ENCODE measurements at regions not wholly inside any gene's neighbourhood (a gene's known extent, or its start where the extent isn't known, plus 50 kb on each side); places are given as distances from the start of the nearest gene placed in this dataset.

DNA sequence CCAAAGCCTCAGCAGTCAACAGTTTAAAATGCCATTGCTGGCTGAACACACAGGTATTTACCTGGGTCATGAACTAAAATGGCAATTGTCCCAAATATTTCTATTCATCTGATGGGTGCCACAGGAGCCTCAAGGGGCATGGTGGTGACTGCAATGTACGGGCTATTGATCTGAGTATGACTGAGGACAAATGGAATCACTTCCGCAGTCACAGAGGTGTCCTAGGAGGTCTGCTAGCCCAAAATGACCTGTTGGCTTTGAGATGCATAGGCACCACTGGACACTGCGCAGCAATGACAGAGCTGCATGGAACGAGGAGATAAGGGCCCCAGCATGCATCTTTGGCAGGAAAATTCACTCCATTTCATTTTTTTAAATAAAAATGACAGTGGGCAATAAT lies 474.1 kb upstream of the SOX5 start:
- H3K36me3 ChIP-seq (ENCODE audit: control insufficient read depth, low read depth, low read length), result no peaks in the 10 kb centered on the region
- H3K27me3 ChIP-seq (ENCODE audit: control insufficient read depth, insufficient read depth, low read length), result no peaks in the 10 kb centered on the region
- no peaks in the 10 kb centered on the region for H3K9me3 ChIP-seq (ENCODE audit: control insufficient read depth, low read depth, low read length)
- H3K4me1 ChIP-seq (ENCODE audit: control insufficient read depth, low read depth, low read length), result no peaks in the 10 kb centered on the region
- H3K9ac ChIP-seq (ENCODE audit: low read length), result no peak overlapping the region
- no peak overlapping the region for H3K27ac ChIP-seq (ENCODE audit: low read length)
- H3K4me3 ChIP-seq (ENCODE audit: low read length), result no peak overlapping the region

DNA sequence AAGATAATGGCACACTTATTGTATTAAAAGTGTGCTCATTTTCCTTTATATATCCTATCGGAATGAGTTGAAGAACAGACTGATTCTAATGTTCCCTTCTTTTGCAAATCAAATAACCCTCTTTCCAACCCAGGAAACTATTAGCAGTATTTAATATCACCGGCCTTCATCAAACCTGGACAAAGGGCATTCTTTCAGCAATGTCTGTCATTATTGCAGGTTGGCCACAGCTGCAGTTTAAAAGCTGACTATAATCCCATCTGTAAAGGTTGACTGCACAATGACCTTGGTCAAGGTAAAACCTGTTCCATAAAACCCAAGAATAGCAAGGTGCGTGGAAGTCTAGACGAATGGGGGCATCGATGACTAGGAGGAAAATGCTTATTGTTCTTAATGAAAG lies 472.3 kb upstream of the SOX5 start:
- H3K36me3 ChIP-seq (ENCODE audit: control insufficient read depth, low read depth, low read length), result no peaks in the 10 kb centered on the region
- H3K4me1 ChIP-seq (ENCODE audit: control insufficient read depth, low read depth, low read length), result no peaks in the 10 kb centered on the region
- no peaks in the 10 kb centered on the region for H3K9me3 ChIP-seq (ENCODE audit: control insufficient read depth, low read depth, low read length)
- no peak overlapping the region for H3K4me3 ChIP-seq (ENCODE audit: low read length)
- H3K27ac ChIP-seq (ENCODE audit: low read length), result no peak overlapping the region
- no peaks in the 10 kb centered on the region for H3K27me3 ChIP-seq (ENCODE audit: control insufficient read depth, insufficient read depth, low read length)
- H3K9ac ChIP-seq (ENCODE audit: low read length), result no peak overlapping the region

DNA sequence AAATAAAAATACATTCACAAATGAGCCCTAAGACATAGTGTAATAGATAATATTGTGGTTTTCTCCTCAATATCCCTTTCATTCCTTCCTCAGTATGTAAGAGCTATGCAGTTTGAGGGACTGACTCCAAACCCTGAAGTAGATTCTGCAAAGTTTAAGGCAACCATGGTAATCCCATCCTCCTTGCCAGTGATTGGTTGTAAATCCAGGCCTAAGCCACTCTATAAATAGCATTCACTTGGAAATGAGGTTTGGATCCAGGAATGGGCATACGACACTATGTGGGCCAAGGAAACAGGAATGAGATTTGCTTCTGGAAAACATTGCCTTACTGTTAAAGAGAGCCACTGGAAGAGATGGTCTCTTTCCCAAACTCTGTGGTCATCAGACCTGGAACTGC lies 468.7 kb upstream of the SOX5 start:
- H3K27me3 ChIP-seq (ENCODE audit: control insufficient read depth, insufficient read depth, low read length), result no peaks in the 10 kb centered on the region
- H3K36me3 ChIP-seq (ENCODE audit: control insufficient read depth, low read depth, low read length), result no peaks in the 10 kb centered on the region
- no peak overlapping the region for H3K27ac ChIP-seq (ENCODE audit: low read length)
- H3K4me3 ChIP-seq (ENCODE audit: low read length), result no peak overlapping the region
- H3K9ac ChIP-seq (ENCODE audit: low read length), result no peak overlapping the region
- H3K9me3 ChIP-seq (ENCODE audit: control insufficient read depth, low read depth, low read length), result no peaks in the 10 kb centered on the region
- H3K4me1 ChIP-seq (ENCODE audit: control insufficient read depth, low read depth, low read length), result peaks cover 8% of the 10 kb centered on the region

GRCh38 chr12:24416423-24417109 lies 467.1 kb upstream of the SOX5 start:
- no peaks in the 10 kb centered on the region for H3K36me3 ChIP-seq (ENCODE audit: control insufficient read depth, low read depth, low read length)
- no peaks in the 10 kb centered on the region for H3K9me3 ChIP-seq (ENCODE audit: control insufficient read depth, low read depth, low read length)
- H3K9ac ChIP-seq (ENCODE audit: low read length), result no peak overlapping the region
- no peaks in the 10 kb centered on the region for H3K27me3 ChIP-seq (ENCODE audit: control insufficient read depth, insufficient read depth, low read length)
- H3K27ac ChIP-seq (ENCODE audit: low read length), result no peak overlapping the region
- no peak overlapping the region for H3K4me3 ChIP-seq (ENCODE audit: low read length)
- H3K4me1 ChIP-seq (ENCODE audit: control insufficient read depth, low read depth, low read length), result peaks cover 8% of the 10 kb centered on the region

DNA sequence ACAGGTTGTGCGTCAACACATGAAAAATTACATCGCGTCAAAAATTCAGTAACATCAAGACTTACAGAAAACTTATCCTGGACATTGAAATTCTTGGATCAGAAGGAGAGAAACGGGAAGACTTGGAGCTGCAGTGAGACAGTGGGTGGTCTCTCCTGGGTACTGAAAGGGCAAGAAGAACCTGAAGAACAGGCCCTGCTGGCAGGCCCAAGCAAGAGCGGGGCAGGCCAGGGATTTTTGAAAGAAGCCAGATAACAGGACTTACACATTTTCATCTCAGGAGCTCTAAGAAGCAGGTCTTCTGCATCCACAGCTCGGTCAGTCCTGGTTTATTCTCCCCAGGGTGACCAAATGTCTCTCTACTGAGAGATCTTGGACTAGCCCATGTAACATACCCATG lies 466.5 kb upstream of the SOX5 start:
- no peaks in the 10 kb centered on the region for H3K36me3 ChIP-seq (ENCODE audit: control insufficient read depth, low read depth, low read length)
- peaks cover 8% of the 10 kb centered on the region for H3K4me1 ChIP-seq (ENCODE audit: control insufficient read depth, low read depth, low read length)
- no peaks in the 10 kb centered on the region for H3K9me3 ChIP-seq (ENCODE audit: control insufficient read depth, low read depth, low read length)
- H3K4me3 ChIP-seq (ENCODE audit: low read length), result no peak overlapping the region
- no peak overlapping the region for H3K27ac ChIP-seq (ENCODE audit: low read length)
- no peaks in the 10 kb centered on the region for H3K27me3 ChIP-seq (ENCODE audit: control insufficient read depth, insufficient read depth, low read length)
- no peak overlapping the region for H3K9ac ChIP-seq (ENCODE audit: low read length)

DNA sequence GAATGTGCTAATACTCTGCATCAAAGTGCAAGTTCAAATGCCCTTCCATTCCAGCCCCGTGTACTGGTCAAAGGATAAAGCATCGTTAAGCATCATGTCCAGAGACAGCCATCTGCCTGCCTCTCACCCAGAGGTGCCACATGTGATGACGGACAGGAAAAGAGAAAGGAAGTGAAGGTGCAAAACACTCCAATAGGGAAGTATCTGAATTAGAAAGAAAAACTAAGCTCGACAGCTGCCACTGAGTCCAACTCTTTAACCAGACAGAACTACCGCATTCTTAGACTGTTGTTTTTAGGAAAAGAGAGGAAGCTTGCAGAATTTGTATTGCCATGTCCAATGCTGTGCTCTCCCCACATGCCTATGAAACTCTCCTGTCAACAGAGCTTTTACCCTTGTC lies 465.0 kb upstream of the SOX5 start:
- no peak overlapping the region for H3K9ac ChIP-seq (ENCODE audit: low read length)
- no peak overlapping the region for H3K4me3 ChIP-seq (ENCODE audit: low read length)
- H3K9me3 ChIP-seq (ENCODE audit: control insufficient read depth, low read depth, low read length), result no peaks in the 10 kb centered on the region
- H3K4me1 ChIP-seq (ENCODE audit: control insufficient read depth, low read depth, low read length), result peaks cover 8% of the 10 kb centered on the region
- H3K27me3 ChIP-seq (ENCODE audit: control insufficient read depth, insufficient read depth, low read length), result no peaks in the 10 kb centered on the region
- H3K27ac ChIP-seq (ENCODE audit: low read length), result no peak overlapping the region
- no peaks in the 10 kb centered on the region for H3K36me3 ChIP-seq (ENCODE audit: control insufficient read depth, low read depth, low read length)

- Histone ChIP-seq H3K9me3 (ENCODE audit: control insufficient read depth, low read depth, low read length) (no peaks in the 10 kb centered on the region), H3K4me1 (ENCODE audit: control insufficient read depth, low read depth, low read length) (peaks cover 8% of the 10 kb centered on the region), H3K27ac (ENCODE audit: low read length) (no peak overlapping the region), H3K4me3 (ENCODE audit: low read length) (no peak overlapping the region), H3K9ac (ENCODE audit: low read length) (no peak overlapping the region), H3K36me3 (ENCODE audit: control insufficient read depth, low read depth, low read length) (no peaks in the 10 kb centered on the region), H3K27me3 (ENCODE audit: control insufficient read depth, insufficient read depth, low read length) (no peaks in the 10 kb centered on the region)
Observed at GRCh38 chr12:24411948-24412347, 462.5 kb upstream of the SOX5 start.

DNA sequence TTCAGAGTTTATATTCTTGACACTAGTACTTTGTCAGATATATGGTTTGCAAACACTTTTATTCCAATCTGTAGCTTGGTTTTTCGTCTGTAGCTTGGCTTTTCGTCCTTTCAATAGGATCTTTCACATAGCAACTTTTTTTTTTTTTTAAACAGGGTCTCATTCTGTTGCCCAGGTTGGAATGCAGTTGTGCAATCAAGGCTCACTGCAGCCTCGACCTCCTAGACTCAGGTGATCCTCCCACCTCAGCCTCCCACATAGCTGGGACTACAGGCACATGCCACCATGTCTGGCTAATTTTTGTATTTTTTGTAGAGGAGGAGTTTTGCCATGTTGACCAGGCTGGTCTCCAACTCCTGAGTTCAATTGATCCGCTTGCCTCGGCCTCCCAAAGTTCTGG lies 460.4 kb upstream of the SOX5 start:
- no peak overlapping the region for H3K27ac ChIP-seq (ENCODE audit: low read length)

DNA sequence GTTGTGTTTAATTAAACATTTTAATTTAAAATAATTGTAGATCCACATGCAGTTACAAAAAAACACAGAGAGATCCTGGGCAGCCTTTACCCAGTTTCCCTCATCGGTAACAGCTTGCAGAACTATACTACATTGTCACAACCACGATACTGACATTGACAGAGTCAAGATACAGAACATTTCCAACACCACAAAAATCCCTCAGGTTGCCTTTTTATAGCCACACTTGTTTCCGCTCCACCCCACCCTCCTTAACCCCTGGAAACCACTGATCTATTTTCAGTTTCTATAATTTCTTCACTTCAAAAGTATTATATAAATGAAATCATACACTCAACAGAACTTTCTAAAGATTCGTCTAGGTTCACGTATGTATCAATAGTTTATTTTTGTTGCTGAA lies 458.8 kb upstream of the SOX5 start:
- Histone ChIP-seq H3K4me3 (ENCODE audit: low read length) (no peak overlapping the region), H3K9me3 (ENCODE audit: control insufficient read depth, low read depth, low read length) (no peaks in the 10 kb centered on the region), H3K36me3 (ENCODE audit: control insufficient read depth, low read depth, low read length) (no peaks in the 10 kb centered on the region), H3K27ac (ENCODE audit: low read length) (no peak overlapping the region), H3K9ac (ENCODE audit: low read length) (no peak overlapping the region), H3K27me3 (ENCODE audit: control insufficient read depth, insufficient read depth, low read length) (no peaks in the 10 kb centered on the region), H3K4me1 (ENCODE audit: control insufficient read depth, low read depth, low read length) (no peaks in the 10 kb centered on the region)

More for the DNA sequence above, 460.4 kb upstream of the SOX5 start:
- Histone ChIP-seq H3K9ac (ENCODE audit: low read length) (no peak overlapping the region), H3K4me3 (ENCODE audit: low read length) (no peak overlapping the region), H3K27me3 (ENCODE audit: control insufficient read depth, insufficient read depth, low read length) (no peaks in the 10 kb centered on the region), H3K9me3 (ENCODE audit: control insufficient read depth, low read depth, low read length) (no peaks in the 10 kb centered on the region), H3K4me1 (ENCODE audit: control insufficient read depth, low read depth, low read length) (peaks cover 5% of the 10 kb centered on the region), H3K36me3 (ENCODE audit: control insufficient read depth, low read depth, low read length) (no peaks in the 10 kb centered on the region)

DNA sequence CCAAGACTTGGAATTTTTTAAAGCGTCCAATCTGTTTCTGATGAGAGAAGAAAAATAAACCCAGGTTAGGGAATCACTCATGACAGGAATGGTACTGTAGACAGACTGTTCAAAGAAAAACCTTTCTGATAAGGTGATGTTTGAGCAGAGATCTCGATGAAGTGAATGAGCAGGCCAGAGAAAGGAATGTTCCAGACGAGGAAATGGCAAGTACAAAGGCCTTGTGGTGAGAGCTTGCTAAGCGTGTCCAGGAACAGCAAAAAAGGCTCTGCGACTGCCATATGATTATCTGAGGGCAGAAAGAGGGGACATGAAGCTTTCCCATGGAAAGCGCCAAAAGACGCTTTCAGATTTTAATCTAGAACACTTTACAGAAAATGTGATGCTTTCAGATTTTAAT lies 458.4 kb upstream of the SOX5 start:
- no peak overlapping the region for H3K4me3 ChIP-seq (ENCODE audit: low read length)
- no peaks in the 10 kb centered on the region for H3K9me3 ChIP-seq (ENCODE audit: control insufficient read depth, low read depth, low read length)
- no peaks in the 10 kb centered on the region for H3K4me1 ChIP-seq (ENCODE audit: control insufficient read depth, low read depth, low read length)
- no peak overlapping the region for H3K9ac ChIP-seq (ENCODE audit: low read length)
- no peaks in the 10 kb centered on the region for H3K36me3 ChIP-seq (ENCODE audit: control insufficient read depth, low read depth, low read length)
- no peaks in the 10 kb centered on the region for H3K27me3 ChIP-seq (ENCODE audit: control insufficient read depth, insufficient read depth, low read length)
- H3K27ac ChIP-seq (ENCODE audit: low read length), result no peak overlapping the region

GRCh38 chr12:24404086-24404815 lies 454.8 kb upstream of the SOX5 start:
- Histone ChIP-seq H3K9me3 (ENCODE audit: control insufficient read depth, low read depth, low read length) (no peaks in the 10 kb centered on the region), H3K4me1 (ENCODE audit: control insufficient read depth, low read depth, low read length) (peaks cover 3% of the 10 kb centered on the region)

DNA sequence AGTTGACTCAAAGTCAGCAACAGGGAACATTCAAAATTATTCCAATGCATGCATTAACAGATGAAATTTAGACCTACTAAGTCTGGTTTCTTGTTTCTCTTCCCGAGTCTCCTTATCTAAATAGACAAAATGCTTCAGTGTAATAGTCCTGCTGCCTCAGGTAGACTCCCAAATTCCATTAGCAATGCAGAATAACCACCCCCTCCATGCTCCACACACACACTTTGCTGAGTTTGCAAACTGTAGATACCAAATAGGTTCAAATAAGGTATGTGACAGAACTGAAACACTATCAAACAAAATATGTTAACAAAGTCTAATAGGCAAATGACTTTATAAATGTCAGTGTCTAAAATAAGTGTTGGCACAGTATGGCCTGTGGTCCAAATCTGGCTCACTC lies 451.1 kb upstream of the SOX5 start:
- H3K4me1 ChIP-seq (ENCODE audit: control insufficient read depth, low read depth, low read length), result peaks cover 14% of the 10 kb centered on the region
- H3K27ac ChIP-seq (ENCODE audit: low read length), result no peak overlapping the region
- no peaks in the 10 kb centered on the region for H3K9me3 ChIP-seq (ENCODE audit: control insufficient read depth, low read depth, low read length)
- no peaks in the 10 kb centered on the region for H3K27me3 ChIP-seq (ENCODE audit: control insufficient read depth, insufficient read depth, low read length)
- no peaks in the 10 kb centered on the region for H3K36me3 ChIP-seq (ENCODE audit: control insufficient read depth, low read depth, low read length)
- no peak overlapping the region for H3K9ac ChIP-seq (ENCODE audit: low read length)
- no peak overlapping the region for H3K4me3 ChIP-seq (ENCODE audit: low read length)

More at GRCh38 chr12:24404086-24404815, 454.8 kb upstream of the SOX5 start:
- Histone ChIP-seq H3K27ac (ENCODE audit: low read length) (no peak overlapping the region), H3K36me3 (ENCODE audit: control insufficient read depth, low read depth, low read length) (no peaks in the 10 kb centered on the region), H3K4me3 (ENCODE audit: low read length) (no peak overlapping the region), H3K27me3 (ENCODE audit: control insufficient read depth, insufficient read depth, low read length) (no peaks in the 10 kb centered on the region), H3K9ac (ENCODE audit: low read length) (no peak overlapping the region)

Measured in iPS-18a (cell line).